Fibroblast of lung (primary cell): ENCODE measurements at regions not wholly inside any gene's neighbourhood (a gene's known extent, or its start where the extent isn't known, plus 50 kb on each side); places are given as distances from the start of the nearest gene placed in this dataset.

Experiments
- DNase-seq, 2 donors: peaks; one replicate each; pipeline versions ENCODE4 v3.0.0 to v3.0.0-alpha.2; 2010; ENCODE audit warnings: low read depth in 2 of 2
- H2AFZ ChIP-seq: 2 replicates; pipeline ENCODE4 v1.5.1; 2012; ENCODE audit warnings: low read length, control low read depth, inconsistent platforms
- H3K27ac ChIP-seq: 2 replicates; pipeline ENCODE4 v1.5.1; 2011; ENCODE audit warnings: low read length, control low read depth; ENCODE audit not compliant: insufficient read depth
- H3K27me3 ChIP-seq: 2 replicates; pipeline ENCODE4 v1.5.1; 2011; ENCODE audit warnings: mild to moderate bottlenecking, low read length; ENCODE audit not compliant: control insufficient read depth, insufficient read depth
- H3K36me3 ChIP-seq: 2 replicates; pipeline ENCODE4 v1.5.1; 2011; ENCODE audit warnings: low read length; ENCODE audit not compliant: control insufficient read depth, insufficient read depth
- H3K4me1 ChIP-seq: 2 replicates; pipeline ENCODE4 v1.5.1; 2011; ENCODE audit warnings: low read length; ENCODE audit not compliant: control insufficient read depth, insufficient read depth; ENCODE audit errors: extremely low read depth
- H3K4me2 ChIP-seq: 2 replicates; pipeline ENCODE4 v1.5.1; 2011; ENCODE audit warnings: low read length, control low read depth; ENCODE audit not compliant: insufficient read depth; ENCODE audit errors: extremely low read depth
- H3K4me3 ChIP-seq, 4 experiments: fragments of 200-600 bp in 1 of 4; sonication (generic) in 1 of 4; replicated peaks in 1 of 4; 2 replicates each; pipeline ENCODE4 v1.5.1; 2011 to 2016; ENCODE audit warnings: low read length in 4 of 4, low read depth in 3 of 4, mild to moderate bottlenecking in 3 of 4, control low read depth in 2 of 4, inconsistent platforms in 1 of 4, mixed read lengths in 1 of 4; ENCODE audit not compliant: insufficient read depth in 1 of 4; ENCODE audit errors: control extremely low read depth in 1 of 4
- H3K79me2 ChIP-seq: 2 replicates; pipeline ENCODE4 v1.5.1; 2012; ENCODE audit warnings: mild to moderate bottlenecking, low read length, inconsistent platforms; ENCODE audit not compliant: control insufficient read depth, insufficient read depth
- H3K9ac ChIP-seq: 2 replicates; pipeline ENCODE4 v1.5.1; 2011; ENCODE audit warnings: mild to moderate bottlenecking, low read length, control low read depth; ENCODE audit not compliant: insufficient read depth
- H3K9me3 ChIP-seq: 2 replicates; pipeline ENCODE4 v1.5.1; 2012; ENCODE audit warnings: low read depth, low read length; ENCODE audit not compliant: control insufficient read depth, insufficient read depth
- H4K20me1 ChIP-seq: 2 replicates; pipeline ENCODE4 v1.5.1; 2011; ENCODE audit warnings: low read length; ENCODE audit not compliant: control insufficient read depth, insufficient read depth; ENCODE audit errors: extremely low read depth
- EZH2 ChIP-seq: IDR thresholded peaks from 2 replicates; pipeline ENCODE4 v1.5.1; 2012; ENCODE audit warnings: low read length, control low read depth, mild to moderate bottlenecking; ENCODE audit errors: missing control alignments
- TF ChIP-seq, protein P1 (sequence below), 2 donors: IDR thresholded peaks in 1 of 2; conservative IDR thresholded peaks in 1 of 2; 1 replicate in 1 of 2; 2 replicates in 1 of 2; pipeline ENCODE4 v1.5.1; 2011 to 2012; ENCODE audit warnings: low read length in 2 of 2, control low read depth in 1 of 2, inconsistent platforms in 1 of 2, low read depth in 1 of 2, mild to moderate bottlenecking in 1 of 2

- H3K9me3 ChIP-seq: no peaks in the 10 kb centered on the region
- no peak overlapping the region for H3K4me3 ChIP-seq
- TF ChIP-seq, protein P1, sequence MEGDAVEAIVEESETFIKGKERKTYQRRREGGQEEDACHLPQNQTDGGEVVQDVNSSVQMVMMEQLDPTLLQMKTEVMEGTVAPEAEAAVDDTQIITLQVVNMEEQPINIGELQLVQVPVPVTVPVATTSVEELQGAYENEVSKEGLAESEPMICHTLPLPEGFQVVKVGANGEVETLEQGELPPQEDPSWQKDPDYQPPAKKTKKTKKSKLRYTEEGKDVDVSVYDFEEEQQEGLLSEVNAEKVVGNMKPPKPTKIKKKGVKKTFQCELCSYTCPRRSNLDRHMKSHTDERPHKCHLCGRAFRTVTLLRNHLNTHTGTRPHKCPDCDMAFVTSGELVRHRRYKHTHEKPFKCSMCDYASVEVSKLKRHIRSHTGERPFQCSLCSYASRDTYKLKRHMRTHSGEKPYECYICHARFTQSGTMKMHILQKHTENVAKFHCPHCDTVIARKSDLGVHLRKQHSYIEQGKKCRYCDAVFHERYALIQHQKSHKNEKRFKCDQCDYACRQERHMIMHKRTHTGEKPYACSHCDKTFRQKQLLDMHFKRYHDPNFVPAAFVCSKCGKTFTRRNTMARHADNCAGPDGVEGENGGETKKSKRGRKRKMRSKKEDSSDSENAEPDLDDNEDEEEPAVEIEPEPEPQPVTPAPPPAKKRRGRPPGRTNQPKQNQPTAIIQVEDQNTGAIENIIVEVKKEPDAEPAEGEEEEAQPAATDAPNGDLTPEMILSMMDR (conservative IDR thresholded peaks at IDR 0.05 in 1 of 2, IDR thresholded peaks at IDR 0.05 in 1 of 2; ENCODE audit: low read depth in 1 of 2, low read length in 2 of 2): no peak
- no peak for TF ChIP-seq EZH2
- no peak overlapping the region for H3K4me2 ChIP-seq
- no peaks in the 10 kb centered on the region for H3K79me2 ChIP-seq
- H3K9ac ChIP-seq: no peak overlapping the region
- H3K27me3 ChIP-seq: no peaks in the 10 kb centered on the region
- H4K20me1 ChIP-seq: no peaks in the 10 kb centered on the region
- no peaks in the 10 kb centered on the region for H3K4me1 ChIP-seq
- no peak overlapping the region for H2AFZ ChIP-seq
- H3K27ac ChIP-seq: no peak overlapping the region
- H3K36me3 ChIP-seq: no peaks in the 10 kb centered on the region
- no peak for DNase-seq
Measured at GRCh38 chr12:111123390-111123789, 203.0 kb upstream of the MYL2 start.

- Histone ChIP-seq H2AFZ (no peak overlapping the region), H3K27me3 (no peaks in the 10 kb centered on the region), H3K4me2 (no peak overlapping the region), H3K9me3 (no peaks in the 10 kb centered on the region), H3K4me3 (no peak overlapping the region), H4K20me1 (no peaks in the 10 kb centered on the region), H3K36me3 (no peaks in the 10 kb centered on the region), H3K79me2 (no peaks in the 10 kb centered on the region), H3K27ac (no peak overlapping the region), H3K4me1 (no peaks in the 10 kb centered on the region), H3K9ac (no peak overlapping the region)
- TF ChIP-seq EZH2: no peak
- TF ChIP-seq, protein P1 (conservative IDR thresholded peaks at IDR 0.05 in 1 of 2, IDR thresholded peaks at IDR 0.05 in 1 of 2; ENCODE audit: low read depth in 1 of 2, low read length in 2 of 2): no peak
- no peak for DNase-seq
Measured at GRCh38 chr12:111122458-111122878, 202.1 kb upstream of the MYL2 start.

- DNase-seq: no peak
- no peak overlapping the region for H3K27ac ChIP-seq
Measured at GRCh38 chr12:111121840-111122239, 201.5 kb upstream of the MYL2 start.

More at GRCh38 chr12:111121840-111122239, 201.5 kb upstream of the MYL2 start:
- Histone ChIP-seq H3K4me1 (no peaks in the 10 kb centered on the region), H3K27me3 (no peaks in the 10 kb centered on the region), H3K79me2 (no peaks in the 10 kb centered on the region), H3K4me2 (no peak overlapping the region), H3K4me3 (no peak overlapping the region), H3K36me3 (no peaks in the 10 kb centered on the region), H3K9me3 (no peaks in the 10 kb centered on the region), H2AFZ (no peak overlapping the region), H4K20me1 (no peaks in the 10 kb centered on the region), H3K9ac (no peak overlapping the region)
- no peak for TF ChIP-seq EZH2
- TF ChIP-seq, protein P1 (conservative IDR thresholded peaks at IDR 0.05 in 1 of 2, IDR thresholded peaks at IDR 0.05 in 1 of 2; ENCODE audit: low read depth in 1 of 2, low read length in 2 of 2): no peak
